Smooth muscle cell (in vitro differentiated cells): ENCODE measurements at regions not wholly inside any gene's neighbourhood (a gene's known extent, or its start where the extent isn't known, plus 50 kb on each side); places are given as distances from the start of the nearest gene placed in this dataset.

Experiments used
- DNase-seq: peaks from one replicate; lab custom pipeline; 2025; ENCODE audit not compliant: unreplicated experiment; lab: John Stamatoyannopoulos, UW
- H2AFZ ChIP-seq: fragments of 200-600 bp; sonication (generic); 2 replicates; pipeline ENCODE4 v1.6.0; 2016; ENCODE audit warnings: antibody characterized with exemption, low read depth, mild to moderate bottlenecking
- H3F3A ChIP-seq: fragments of 200-600 bp; sonication (generic); 2 replicates; pipeline ENCODE4 v1.6.0; 2017; ENCODE audit warnings: antibody characterized with exemption, low read depth
- H3K27ac ChIP-seq: fragments of 200-600 bp; sonication (generic); 2 replicates; pipeline ENCODE4 v1.5.1; 2016; ENCODE audit warnings: low read depth, mild to moderate bottlenecking
- H3K27me3 ChIP-seq: fragments of 200-600 bp; sonication (generic); 2 replicates; pipeline ENCODE4 v1.6.1; 2016; ENCODE audit warnings: low read depth, mild to moderate bottlenecking
- H3K36me3 ChIP-seq: fragments of 200-600 bp; sonication (generic); 2 replicates; pipeline ENCODE4 v1.5.1; 2016; ENCODE audit warnings: low read depth
- H3K4me1 ChIP-seq: fragments of 200-600 bp; sonication (generic); 2 replicates; pipeline ENCODE4 v1.5.1; 2016; ENCODE audit warnings: low read depth
- H3K4me2 ChIP-seq: fragments of 200-600 bp; sonication (generic); 2 replicates; pipeline ENCODE4 v1.6.0; 2016; ENCODE audit warnings: mild to moderate bottlenecking
- H3K4me3 ChIP-seq: fragments of 200-600 bp; sonication (generic); 2 replicates; pipeline ENCODE4 v1.5.1; 2016; ENCODE audit warnings: mild to moderate bottlenecking
- H3K79me2 ChIP-seq: fragments of 200-600 bp; sonication (generic); 2 replicates; pipeline ENCODE4 v1.6.0; 2016; ENCODE audit warnings: low read depth, mild to moderate bottlenecking
- H3K9ac ChIP-seq: fragments of 200-600 bp; sonication (generic); 2 replicates; pipeline ENCODE4 v1.6.0; 2016; ENCODE audit warnings: low read depth
- H3K9me3 ChIP-seq: fragments of 200-600 bp; sonication (generic); replicated peaks from 2 replicates; pipeline ENCODE4 v1.5.1; 2016; ENCODE audit warnings: low read depth
- H4K20me1 ChIP-seq: fragments of 200-600 bp; sonication (generic); 2 replicates; pipeline ENCODE4 v1.6.0; 2016; ENCODE audit warnings: low read depth
- CTCF ChIP-seq: fragments of 200-600 bp; sonication (generic); IDR thresholded peaks from 2 replicates; pipeline ENCODE4 v1.5.1; 2017; ENCODE audit warnings: borderline replicate concordance, mild to moderate bottlenecking, antibody characterized with exemption; ENCODE audit not compliant: insufficient read depth, poor library complexity, severe bottlenecking
- WGBS: methylation state at CpG from one replicate; pipeline ENCODE4 v1.1.7; 2016; ENCODE audit warnings: low lambda C conversion rate; 5-methylcytosine and 5-hydroxymethylcytosine counted together

GRCh38 chr14:43449291-43449690 is 1057.8 kb downstream of the FSCB start:
- H3K4me2 ChIP-seq: no peak overlapping the region
- H3K79me2 ChIP-seq: no peaks in the 10 kb centered on the region
- no peak for TF ChIP-seq CTCF
- WGBS: 72% methylated on average over 5 of the region's 5 CpGs
- no peaks in the 10 kb centered on the region for H3F3A ChIP-seq
- DNase-seq: no peak
- no peaks in the 10 kb centered on the region for H3K36me3 ChIP-seq
- no peaks in the 10 kb centered on the region for H4K20me1 ChIP-seq
- H3K27me3 ChIP-seq: no peaks in the 10 kb centered on the region
- no peaks in the 10 kb centered on the region for H3K4me1 ChIP-seq
- H3K9me3 ChIP-seq: no peaks in the 10 kb centered on the region
- H3K27ac ChIP-seq: no peak overlapping the region
- no peak overlapping the region for H3K4me3 ChIP-seq
- H3K9ac ChIP-seq: no peak overlapping the region
- no peak overlapping the region for H2AFZ ChIP-seq

- no peak overlapping the region for H2AFZ ChIP-seq
- no peaks in the 10 kb centered on the region for H3K36me3 ChIP-seq
- WGBS: 47% methylated on average over 3 of the region's 3 CpGs
Measured at GRCh38 chr14:43438056-43438455, 1069.0 kb downstream of the FSCB start.

GRCh38 chr14:43418324-43418723 is 1088.8 kb downstream of the FSCB start:
- no peak overlapping the region for H3K4me3 ChIP-seq
- TF ChIP-seq CTCF: no peak
- WGBS: 87% methylated on average over 4 of the region's 4 CpGs

More at GRCh38 chr14:43438056-43438455, 1069.0 kb downstream of the FSCB start:
- no peaks in the 10 kb centered on the region for H4K20me1 ChIP-seq
- H3K4me3 ChIP-seq: no peak overlapping the region
- no peaks in the 10 kb centered on the region for H3K9me3 ChIP-seq
- no peaks in the 10 kb centered on the region for H3K79me2 ChIP-seq
- H3F3A ChIP-seq: no peaks in the 10 kb centered on the region
- H3K9ac ChIP-seq: no peak overlapping the region
- H3K4me2 ChIP-seq: no peak overlapping the region
- H3K4me1 ChIP-seq: no peaks in the 10 kb centered on the region
- H3K27me3 ChIP-seq: no peaks in the 10 kb centered on the region
- no peak for DNase-seq
- no peak overlapping the region for H3K27ac ChIP-seq
- TF ChIP-seq CTCF: no peak

GRCh38 chr14:43413084-43413483 is 1094.0 kb downstream of the FSCB start:
- no peaks in the 10 kb centered on the region for H3K4me1 ChIP-seq
- no peaks in the 10 kb centered on the region for H4K20me1 ChIP-seq
- H2AFZ ChIP-seq: no peak overlapping the region
- H3K27me3 ChIP-seq: no peaks in the 10 kb centered on the region
- 94% methylated on average over 2 of the region's 2 CpGs for WGBS
- no peaks in the 10 kb centered on the region for H3K36me3 ChIP-seq
- no peak overlapping the region for H3K4me2 ChIP-seq
- H3K9me3 ChIP-seq: no peaks in the 10 kb centered on the region
- no peak for TF ChIP-seq CTCF
- no peaks in the 10 kb centered on the region for H3F3A ChIP-seq
- no peak overlapping the region for H3K4me3 ChIP-seq
- H3K9ac ChIP-seq: no peak overlapping the region
- H3K79me2 ChIP-seq: no peaks in the 10 kb centered on the region
- DNase-seq: no peak
- no peak overlapping the region for H3K27ac ChIP-seq

More at GRCh38 chr14:43418324-43418723, 1088.8 kb downstream of the FSCB start:
- Histone ChIP-seq H3K9ac (no peak overlapping the region), H3K4me1 (no peaks in the 10 kb centered on the region), H3K4me2 (no peak overlapping the region), H3K9me3 (no peaks in the 10 kb centered on the region), H2AFZ (no peak overlapping the region), H3K79me2 (no peaks in the 10 kb centered on the region), H3K27ac (no peak overlapping the region), H4K20me1 (no peaks in the 10 kb centered on the region), H3K36me3 (no peaks in the 10 kb centered on the region), H3K27me3 (no peaks in the 10 kb centered on the region), H3F3A (no peaks in the 10 kb centered on the region)
- DNase-seq: no peak
